Thyroid gland (tissue), 4 donors: ENCODE measurements at regions not wholly inside any gene's neighbourhood (a gene's known extent, or its start where the extent isn't known, plus 50 kb on each side); places are given as distances from the start of the nearest gene placed in this dataset.

Source experiments
- POLR2A ChIP-seq, 2 donors: fragments of 450-650 bp; IDR thresholded peaks; one replicate each; pipeline ENCODE4 v1.6.1; 2017; ENCODE audit warnings: antibody characterized with exemption in 2 of 2, mild to moderate bottlenecking in 2 of 2, moderate library complexity in 1 of 2
- TF ChIP-seq, protein P1 (sequence below), 6 experiments: fragments of 200-600 bp in 3 of 6; fragments of 450-650 bp in 3 of 6; sonication (generic) in 3 of 6; IDR thresholded peaks; one replicate each; pipeline ENCODE4 v1.5.1; 2016 to 2019; ENCODE audit warnings: antibody characterized with exemption in 6 of 6, mild to moderate bottlenecking in 2 of 6, inconsistent platforms in 1 of 6, moderate library complexity in 1 of 6

DNA sequence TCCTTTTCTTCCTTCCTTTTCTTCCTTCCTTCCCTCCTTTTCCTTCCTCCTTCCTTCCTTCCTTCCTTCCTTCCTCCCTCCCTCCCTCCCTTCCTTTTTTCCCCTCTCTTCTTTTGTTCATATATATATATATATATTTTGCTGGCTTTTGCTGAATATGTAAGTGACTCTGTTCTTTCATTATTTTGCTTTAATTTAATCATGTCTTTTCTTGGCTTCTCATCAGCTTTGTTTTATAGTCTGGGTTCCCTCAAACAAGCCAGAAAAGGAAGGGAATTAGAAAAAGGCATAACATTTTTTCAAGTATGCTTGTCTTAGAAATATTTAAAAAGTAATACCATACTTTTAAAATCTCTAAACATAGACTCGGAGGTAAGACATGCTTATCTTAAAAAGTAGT, 219.9 kb upstream of the ATXN7L3B start:
- TF ChIP-seq, protein P1, sequence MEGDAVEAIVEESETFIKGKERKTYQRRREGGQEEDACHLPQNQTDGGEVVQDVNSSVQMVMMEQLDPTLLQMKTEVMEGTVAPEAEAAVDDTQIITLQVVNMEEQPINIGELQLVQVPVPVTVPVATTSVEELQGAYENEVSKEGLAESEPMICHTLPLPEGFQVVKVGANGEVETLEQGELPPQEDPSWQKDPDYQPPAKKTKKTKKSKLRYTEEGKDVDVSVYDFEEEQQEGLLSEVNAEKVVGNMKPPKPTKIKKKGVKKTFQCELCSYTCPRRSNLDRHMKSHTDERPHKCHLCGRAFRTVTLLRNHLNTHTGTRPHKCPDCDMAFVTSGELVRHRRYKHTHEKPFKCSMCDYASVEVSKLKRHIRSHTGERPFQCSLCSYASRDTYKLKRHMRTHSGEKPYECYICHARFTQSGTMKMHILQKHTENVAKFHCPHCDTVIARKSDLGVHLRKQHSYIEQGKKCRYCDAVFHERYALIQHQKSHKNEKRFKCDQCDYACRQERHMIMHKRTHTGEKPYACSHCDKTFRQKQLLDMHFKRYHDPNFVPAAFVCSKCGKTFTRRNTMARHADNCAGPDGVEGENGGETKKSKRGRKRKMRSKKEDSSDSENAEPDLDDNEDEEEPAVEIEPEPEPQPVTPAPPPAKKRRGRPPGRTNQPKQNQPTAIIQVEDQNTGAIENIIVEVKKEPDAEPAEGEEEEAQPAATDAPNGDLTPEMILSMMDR (IDR thresholded peaks at IDR 0.05): no peak
- no peak for TF ChIP-seq POLR2A (IDR thresholded peaks at IDR 0.05)
